ENCODE measurements at regions not wholly inside any gene's neighbourhood (a gene's known extent, or its start where the extent isn't known, plus 50 kb on each side); places are given as distances from the start of the nearest gene placed in this dataset.

DNA sequence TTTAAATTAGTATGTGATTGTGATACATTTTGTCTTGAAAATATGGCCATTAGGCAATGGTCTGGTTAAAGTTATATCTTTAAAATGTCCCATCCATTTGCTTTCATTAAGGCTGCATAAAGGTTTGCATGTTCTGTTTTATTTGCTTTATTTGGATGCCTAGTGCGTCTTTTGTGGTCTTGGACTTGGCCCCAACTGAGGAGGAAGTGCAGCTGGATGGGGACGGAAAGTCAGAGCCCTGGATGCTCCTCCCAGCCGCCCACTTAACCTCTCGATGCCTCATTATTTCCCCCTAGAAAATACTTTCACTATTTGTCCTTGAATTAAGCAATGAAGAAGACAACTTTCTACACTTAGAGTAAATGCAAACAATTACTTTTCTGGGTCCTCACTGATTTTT, 898.2 kb downstream of the MCTP2 start:
- TF ChIP-seq, protein P1, sequence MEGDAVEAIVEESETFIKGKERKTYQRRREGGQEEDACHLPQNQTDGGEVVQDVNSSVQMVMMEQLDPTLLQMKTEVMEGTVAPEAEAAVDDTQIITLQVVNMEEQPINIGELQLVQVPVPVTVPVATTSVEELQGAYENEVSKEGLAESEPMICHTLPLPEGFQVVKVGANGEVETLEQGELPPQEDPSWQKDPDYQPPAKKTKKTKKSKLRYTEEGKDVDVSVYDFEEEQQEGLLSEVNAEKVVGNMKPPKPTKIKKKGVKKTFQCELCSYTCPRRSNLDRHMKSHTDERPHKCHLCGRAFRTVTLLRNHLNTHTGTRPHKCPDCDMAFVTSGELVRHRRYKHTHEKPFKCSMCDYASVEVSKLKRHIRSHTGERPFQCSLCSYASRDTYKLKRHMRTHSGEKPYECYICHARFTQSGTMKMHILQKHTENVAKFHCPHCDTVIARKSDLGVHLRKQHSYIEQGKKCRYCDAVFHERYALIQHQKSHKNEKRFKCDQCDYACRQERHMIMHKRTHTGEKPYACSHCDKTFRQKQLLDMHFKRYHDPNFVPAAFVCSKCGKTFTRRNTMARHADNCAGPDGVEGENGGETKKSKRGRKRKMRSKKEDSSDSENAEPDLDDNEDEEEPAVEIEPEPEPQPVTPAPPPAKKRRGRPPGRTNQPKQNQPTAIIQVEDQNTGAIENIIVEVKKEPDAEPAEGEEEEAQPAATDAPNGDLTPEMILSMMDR (IDR thresholded peaks at IDR 0.05), result no peak
- TF ChIP-seq POLR2A (IDR thresholded peaks at IDR 0.05), result no peak
